GM21717 (cell line): ENCODE measurements at regions not wholly inside any gene's neighbourhood (a gene's known extent, or its start where the extent isn't known, plus 50 kb on each side); places are given as distances from the start of the nearest gene placed in this dataset.
"Not testable (repeated sequence)": the region's sequence is repeated elsewhere in the genome, so short reads cannot be mapped to it uniquely, and the experiment has no call there.

ENCODE experiments used
- ATAC-seq: cut with Tn5 transposase; IDR thresholded peaks from one replicate; pipeline ENCODE4 v1.9.1; 2021; ENCODE audit warnings: mild to moderate bottlenecking, moderate library complexity; ENCODE audit not compliant: unreplicated experiment

- no peak for ATAC-seq
Measured at GRCh38 chr13:50611117-50611781, 232.2 kb downstream of the DLEU7 start.

- no peak for ATAC-seq
Measured at GRCh38 chr13:50612717-50613116, 230.8 kb downstream of the DLEU7 start.

- no peak for ATAC-seq
Measured at GRCh38 chr13:50613356-50613831, 230.1 kb downstream of the DLEU7 start.

- ATAC-seq = no peak
Measured at GRCh38 chr13:50615234-50615633, 228.3 kb downstream of the DLEU7 start.

GRCh38 chr13:50616101-50616500 lies 227.4 kb downstream of the DLEU7 start:
- no peak for ATAC-seq

- ATAC-seq = no peak
Measured at GRCh38 chr13:50617134-50617721, 226.3 kb downstream of the DLEU7 start.

GRCh38 chr13:50618206-50618605 lies 225.3 kb downstream of the DLEU7 start:
- no peak for ATAC-seq

- ATAC-seq = no peak
Measured at GRCh38 chr13:50626101-50626547, 217.4 kb downstream of the DLEU7 start.

GRCh38 chr13:50627111-50627510 lies 216.4 kb downstream of the DLEU7 start:
- no peak for ATAC-seq

GRCh38 chr13:50628512-50628911 lies 215.0 kb downstream of the DLEU7 start:
- ATAC-seq = not testable (repeated sequence)

GRCh38 chr13:50629497-50629896 lies 214.0 kb downstream of the DLEU7 start:
- no peak for ATAC-seq

GRCh38 chr13:50629966-50630365 lies 213.5 kb downstream of the DLEU7 start:
- no peak for ATAC-seq

- no peak for ATAC-seq
Measured at GRCh38 chr13:50631041-50631440, 212.5 kb downstream of the DLEU7 start.

- ATAC-seq = no peak
Measured at GRCh38 chr13:50634339-50634738, 209.2 kb downstream of the DLEU7 start.

GRCh38 chr13:50635504-50635903 lies 208.0 kb downstream of the DLEU7 start:
- ATAC-seq = peak; percentile 55

GRCh38 chr13:50636007-50636704 lies 207.3 kb downstream of the DLEU7 start:
- peak; percentile 68 for ATAC-seq

GRCh38 chr13:50643060-50643459 lies 200.4 kb downstream of the DLEU7 start:
- no peak for ATAC-seq

- ATAC-seq = no peak
Measured at GRCh38 chr13:50644081-50644871, 199.2 kb downstream of the DLEU7 start.

GRCh38 chr13:50645092-50645491 lies 198.4 kb downstream of the DLEU7 start:
- no peak for ATAC-seq

- no peak for ATAC-seq
Measured at GRCh38 chr13:50646070-50646469, 197.4 kb downstream of the DLEU7 start.

GRCh38 chr13:50649211-50649610 lies 194.3 kb downstream of the DLEU7 start:
- no peak for ATAC-seq
